CD4-positive, alpha-beta T cell treated with Interferon gamma for 1 hour (primary cell): ENCODE measurements at regions not wholly inside any gene's neighbourhood (a gene's known extent, or its start where the extent isn't known, plus 50 kb on each side); places are given as distances from the start of the nearest gene placed in this dataset.
"Not testable (repeated sequence)": the region's sequence is repeated elsewhere in the genome, so short reads cannot be mapped to it uniquely, and the experiment has no call there.

Source experiments
- DNase-seq: peaks from one replicate; pipeline ENCODE4 v3.0.0-alpha.2; 2020

- no peak for DNase-seq
Measured at GRCh38 chrX:46295963-46296362, 249.3 kb downstream of the ZNF674 start.

GRCh38 chrX:46294234-46294633 lies 251.0 kb downstream of the ZNF674 start:
- DNase-seq, result no peak

- DNase-seq, result no peak
Measured at GRCh38 chrX:46279925-46280313, 265.3 kb downstream of the ZNF674 start.

GRCh38 chrX:46279214-46279924 lies 265.9 kb downstream of the ZNF674 start:
- DNase-seq, result no peak

GRCh38 chrX:46278572-46278971 lies 266.6 kb downstream of the ZNF674 start:
- DNase-seq, result no peak

- DNase-seq, result no peak
Measured at GRCh38 chrX:46268412-46268811, 276.8 kb downstream of the ZNF674 start.

GRCh38 chrX:46263494-46263893 lies 281.7 kb downstream of the ZNF674 start:
- DNase-seq, result no peak

GRCh38 chrX:46262304-46262703 lies 282.9 kb downstream of the ZNF674 start:
- no peak for DNase-seq

GRCh38 chrX:46260499-46260898 lies 284.7 kb downstream of the ZNF674 start:
- no peak for DNase-seq

- DNase-seq, result no peak
Measured at GRCh38 chrX:46258356-46258755, 286.9 kb downstream of the ZNF674 start.

- no peak for DNase-seq
Measured at GRCh38 chrX:46257451-46257879, 287.8 kb downstream of the ZNF674 start.

GRCh38 chrX:46256875-46257274 lies 288.3 kb downstream of the ZNF674 start:
- DNase-seq, result no peak

GRCh38 chrX:46255046-46255445 lies 290.2 kb downstream of the ZNF674 start:
- no peak for DNase-seq

GRCh38 chrX:46254641-46255040 lies 290.6 kb downstream of the ZNF674 start:
- no peak for DNase-seq

GRCh38 chrX:46251755-46252154 lies 293.5 kb downstream of the ZNF674 start:
- no peak for DNase-seq

- DNase-seq, result no peak
Measured at GRCh38 chrX:46250151-46250550, 295.1 kb downstream of the ZNF674 start.

GRCh38 chrX:46247456-46247855 lies 297.8 kb downstream of the ZNF674 start:
- DNase-seq, result no peak

- DNase-seq, result no peak
Measured at GRCh38 chrX:46244451-46244850, 300.8 kb downstream of the ZNF674 start.

GRCh38 chrX:46236411-46236810 lies 308.8 kb downstream of the ZNF674 start:
- DNase-seq, result no peak

- DNase-seq, result no peak
Measured at GRCh38 chrX:46235778-46236177, 309.4 kb downstream of the ZNF674 start.

- DNase-seq, result no peak
Measured at GRCh38 chrX:46234775-46235174, 310.4 kb downstream of the ZNF674 start.

GRCh38 chrX:46228389-46228788 lies 316.8 kb downstream of the ZNF674 start:
- DNase-seq, result no peak

GRCh38 chrX:46226422-46226821 lies 318.8 kb downstream of the ZNF674 start:
- DNase-seq, result no peak

GRCh38 chrX:46223499-46223898 lies 321.7 kb downstream of the ZNF674 start:
- DNase-seq, result not testable (repeated sequence)

- DNase-seq, result no peak
Measured at GRCh38 chrX:46220822-46221221, 324.4 kb downstream of the ZNF674 start.
